ENCODE measurements at regions not wholly inside any gene's neighbourhood (a gene's known extent, or its start where the extent isn't known, plus 50 kb on each side); places are given as distances from the start of the nearest gene placed in this dataset.

GRCh38 chr2:149908726-149909683 is 321.4 kb upstream of the MMADHC start:
- no peak for DNase-seq (ENCODE audit: low read depth)

DNA sequence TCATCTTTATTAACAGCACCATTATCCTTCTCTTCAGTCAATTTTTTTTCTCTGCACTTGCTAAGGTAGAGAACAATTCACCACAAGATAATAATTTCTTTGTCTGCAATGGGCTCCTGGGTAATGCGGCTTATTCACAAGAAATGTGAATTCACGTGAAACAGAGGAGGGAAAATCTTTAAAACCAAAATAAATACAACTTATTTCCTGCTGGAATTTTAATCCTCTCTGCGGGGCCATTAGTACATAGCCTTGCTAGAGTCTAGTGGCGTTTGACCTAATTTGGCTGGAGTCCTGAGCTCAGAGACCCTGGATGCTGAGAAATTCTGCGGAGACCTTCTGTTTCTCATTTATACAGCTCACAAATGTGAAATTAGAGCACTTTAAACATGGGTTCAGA is 319.3 kb upstream of the MMADHC start:
- no peak for DNase-seq (ENCODE audit: low read depth)

- no peak for DNase-seq (ENCODE audit: low read depth)
Measured at GRCh38 chr2:149904352-149905175, 317.0 kb upstream of the MMADHC start.

DNA sequence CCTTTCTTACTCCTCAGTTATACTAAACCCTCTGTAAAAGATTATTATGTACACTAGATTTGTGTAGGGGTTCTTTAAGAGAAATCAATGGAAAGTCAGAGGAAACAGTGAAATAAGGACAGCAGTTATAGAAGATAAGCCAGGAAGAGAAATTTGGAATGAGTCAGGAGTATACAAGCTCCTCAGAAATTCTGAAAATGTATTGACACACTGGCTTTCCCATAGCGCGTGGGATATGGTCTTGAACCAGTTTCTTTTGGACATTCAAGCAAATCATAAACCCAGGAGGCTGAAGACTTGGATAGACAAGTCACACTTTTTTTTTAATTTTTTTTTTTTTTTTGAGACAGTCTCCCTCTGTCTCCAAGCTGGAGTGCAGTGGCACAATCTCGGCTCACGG is 316.1 kb upstream of the MMADHC start:
- DNase-seq (ENCODE audit: low read depth): no peak

DNA sequence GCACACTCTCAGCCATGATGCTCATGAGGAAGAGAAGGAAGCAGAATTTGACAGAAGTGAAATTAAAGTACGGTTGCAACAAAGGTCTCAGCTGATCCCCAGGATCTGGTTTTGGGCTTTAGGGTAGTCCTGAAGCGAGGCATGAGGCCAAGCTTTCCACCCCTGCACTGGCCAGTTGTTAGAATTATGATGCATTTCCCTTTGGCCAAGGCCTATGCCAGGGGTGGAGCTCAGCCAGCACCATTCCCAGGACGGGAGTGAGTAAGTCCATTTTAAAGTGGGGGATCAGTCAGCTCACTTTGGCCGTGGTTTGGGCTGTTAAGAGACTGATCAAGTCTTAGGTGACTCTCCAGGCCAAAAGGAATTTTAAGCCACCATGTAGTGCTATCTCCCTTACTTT is 314.5 kb upstream of the MMADHC start:
- no peak for DNase-seq (ENCODE audit: low read depth)

DNA sequence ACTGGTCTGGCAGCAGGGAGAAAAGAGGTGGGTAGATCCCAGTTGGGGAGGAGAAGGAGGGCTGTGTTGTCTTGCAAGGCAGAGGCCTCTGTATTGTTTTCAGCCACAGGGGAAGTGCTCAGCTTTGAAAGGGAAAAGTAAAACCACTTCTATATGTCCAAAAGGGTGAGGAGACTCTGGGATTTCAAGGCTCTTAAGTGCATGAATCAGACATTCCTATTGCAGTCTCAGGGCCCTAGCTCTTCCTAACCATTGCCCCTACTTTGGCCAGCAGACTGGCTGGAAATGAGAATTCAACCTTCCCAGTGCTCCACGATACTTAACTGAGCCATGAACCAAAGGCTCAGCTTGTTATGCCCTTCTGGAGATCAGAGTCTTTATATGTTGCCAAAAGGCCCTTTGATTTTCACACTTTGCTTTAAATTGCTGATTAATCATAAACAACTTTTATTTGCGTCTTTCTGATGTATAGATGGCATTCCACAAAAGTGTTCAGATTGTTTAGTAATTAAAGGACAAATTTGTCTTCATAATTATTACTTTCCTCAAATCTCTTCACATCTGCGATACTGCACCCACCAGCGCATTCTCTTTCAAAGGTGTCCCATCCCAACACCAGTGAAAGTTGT is 313.8 kb upstream of the MMADHC start:
- no peak for DNase-seq (ENCODE audit: low read depth)

- no peak for DNase-seq (ENCODE audit: low read depth)
Measured at GRCh38 chr2:149899390-149899789, 311.8 kb upstream of the MMADHC start.

DNA sequence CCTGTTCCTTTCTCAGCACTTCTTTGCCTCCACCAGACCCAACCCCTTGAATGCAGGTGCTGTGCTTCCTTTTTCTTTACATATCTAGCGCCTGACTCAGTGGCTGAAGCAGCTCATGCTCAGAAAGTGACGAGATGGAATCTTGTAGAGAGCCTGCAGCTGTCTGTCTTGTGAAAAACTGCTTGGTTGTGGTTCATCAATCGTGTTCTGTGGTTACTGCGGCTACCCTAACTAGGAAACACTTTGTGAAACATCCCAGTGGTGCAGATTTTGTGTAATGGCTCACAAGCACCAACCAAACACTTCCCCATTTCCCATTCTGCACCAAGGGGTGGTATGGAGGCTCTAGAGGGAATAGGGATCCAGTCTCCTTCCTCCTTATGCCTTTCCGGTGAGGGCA is 307.2 kb upstream of the MMADHC start:
- DNase-seq (ENCODE audit: low read depth): no peak

- no peak for DNase-seq (ENCODE audit: low read depth)
Measured at GRCh38 chr2:149894226-149894625, 306.7 kb upstream of the MMADHC start.

GRCh38 chr2:149892563-149892962 is 305.0 kb upstream of the MMADHC start:
- DNase-seq (ENCODE audit: low read depth): no peak

GRCh38 chr2:149885946-149886345 is 298.4 kb upstream of the MMADHC start:
- DNase-seq (ENCODE audit: low read depth): no peak

DNA sequence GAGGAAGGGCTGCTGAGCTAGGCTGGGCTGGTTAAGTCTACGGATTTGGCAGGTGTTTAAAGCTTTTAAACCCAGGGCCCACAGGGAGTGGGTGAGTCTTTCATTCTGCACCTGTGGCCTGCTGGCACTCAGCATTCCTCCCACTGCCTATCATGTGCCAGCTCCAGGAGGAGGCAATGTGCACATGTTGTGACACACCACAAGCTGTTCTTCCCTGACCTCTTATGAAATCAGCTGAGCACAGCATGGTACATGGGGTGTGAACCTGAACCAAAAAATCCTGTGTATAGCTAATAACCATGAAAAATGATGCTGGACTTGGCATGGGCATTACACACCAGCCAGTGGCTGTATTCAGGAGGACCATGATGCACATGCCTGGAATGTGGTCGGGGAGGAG is 297.9 kb upstream of the MMADHC start:
- DNase-seq (ENCODE audit: low read depth): no peak

GRCh38 chr2:149884871-149885270 is 297.3 kb upstream of the MMADHC start:
- no peak for DNase-seq (ENCODE audit: low read depth)

- no peak for DNase-seq (ENCODE audit: low read depth)
Measured at GRCh38 chr2:149877913-149878312, 290.3 kb upstream of the MMADHC start.

GRCh38 chr2:149877074-149877473 is 289.5 kb upstream of the MMADHC start:
- DNase-seq (ENCODE audit: low read depth): no peak

DNA sequence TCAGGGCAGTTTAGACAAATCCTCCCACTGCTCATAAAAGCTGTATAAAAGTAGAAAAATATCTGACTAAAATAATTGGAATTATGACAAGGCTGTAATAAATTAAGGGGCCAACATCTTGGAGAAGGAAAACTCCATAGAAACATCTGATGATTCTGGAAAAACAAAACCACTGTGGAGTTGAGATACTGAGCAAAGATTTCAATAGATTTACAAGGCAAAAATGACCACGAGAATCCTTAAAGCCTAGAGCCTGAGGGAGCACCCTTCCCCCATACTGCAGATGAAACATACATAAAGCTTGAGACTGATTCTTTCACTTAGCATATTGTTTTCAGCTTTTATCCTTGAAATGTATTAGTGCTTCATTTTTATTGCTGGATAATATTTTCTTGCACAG is 286.4 kb upstream of the MMADHC start:
- no peak for DNase-seq (ENCODE audit: low read depth)

DNA sequence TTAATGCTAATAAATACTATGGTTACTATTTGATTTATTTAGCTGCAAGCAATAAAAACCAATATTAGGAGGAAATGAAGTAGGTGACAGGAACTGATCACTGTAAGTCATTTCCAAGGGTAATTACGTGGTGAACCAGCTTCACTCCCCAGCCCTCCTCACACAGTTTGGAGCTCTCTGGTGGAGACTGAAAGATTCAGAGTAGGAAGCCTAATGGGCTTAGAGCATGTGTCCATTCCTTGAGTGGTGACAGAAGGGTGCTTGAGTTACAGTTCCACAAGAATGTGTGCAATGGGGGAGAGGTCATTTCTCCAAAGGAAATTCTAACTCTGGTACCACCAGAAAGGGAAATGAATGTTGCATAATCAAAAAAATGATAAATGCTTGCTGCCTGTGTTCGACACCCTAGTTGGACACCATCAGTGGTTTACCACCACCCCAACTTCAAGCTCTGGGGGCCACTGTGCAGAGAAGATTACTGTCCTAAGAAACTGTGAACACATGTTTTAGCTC is 285.1 kb upstream of the MMADHC start:
- no peak for DNase-seq (ENCODE audit: low read depth)

DNA sequence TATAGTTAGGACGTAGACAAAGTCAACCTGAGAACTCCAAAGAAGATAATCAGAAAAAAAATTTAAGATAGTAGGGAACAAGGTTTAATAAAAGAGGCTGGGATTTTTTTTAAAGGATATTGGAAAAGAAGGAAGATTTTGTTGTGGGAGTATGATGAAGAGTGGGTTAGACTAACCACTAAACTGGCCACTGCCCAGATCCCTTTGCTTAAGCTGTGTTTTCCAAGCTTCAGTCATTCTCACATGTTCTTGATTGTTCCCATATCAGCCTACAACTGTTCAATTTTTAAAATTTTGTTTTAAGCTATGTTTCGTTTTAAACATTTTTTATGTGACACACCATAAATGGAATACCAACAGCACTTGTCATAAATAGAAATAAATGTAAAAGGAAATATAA is 284.5 kb upstream of the MMADHC start:
- DNase-seq (ENCODE audit: low read depth): no peak

DNA sequence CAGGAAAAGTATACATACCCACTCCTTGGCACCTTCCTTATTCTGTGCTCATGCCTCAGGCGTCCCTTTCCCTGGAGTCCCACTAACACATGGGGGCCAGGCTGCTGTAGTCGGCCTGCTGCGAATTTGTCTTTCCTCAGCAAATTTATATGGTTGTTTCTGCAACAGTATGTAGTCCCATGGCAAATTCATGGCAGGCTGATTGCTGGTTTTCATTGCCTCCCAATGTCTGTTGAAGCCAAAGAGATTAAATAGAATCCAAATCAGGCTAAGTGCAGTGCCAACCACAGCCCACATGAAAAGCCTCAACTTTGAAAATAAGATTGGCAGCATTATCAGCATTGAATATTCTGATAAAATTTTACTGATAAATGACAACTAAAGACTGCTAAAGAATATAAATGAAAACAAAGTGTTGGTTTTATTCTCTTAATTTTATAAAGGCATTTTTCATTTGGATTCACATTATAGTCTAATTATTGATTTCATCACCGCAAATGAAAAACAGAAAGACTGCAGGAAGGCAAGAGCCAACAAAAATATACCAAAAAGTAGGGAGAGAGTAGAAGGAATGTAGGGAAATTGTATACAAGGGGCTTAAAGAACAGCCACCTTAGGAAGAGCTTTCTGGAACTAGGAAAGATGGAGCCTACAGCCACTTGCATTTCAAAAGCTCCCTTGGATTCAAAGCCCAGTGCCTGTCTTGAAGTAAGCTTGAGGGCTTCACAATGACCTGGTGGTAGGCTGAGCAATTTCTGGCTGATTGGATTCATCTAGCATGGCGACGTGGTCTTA is 283.7 kb upstream of the MMADHC start:
- DNase-seq (ENCODE audit: low read depth): no peak

GRCh38 chr2:149863227-149863626 is 275.7 kb upstream of the MMADHC start:
- no peak for DNase-seq (ENCODE audit: low read depth)

GRCh38 chr2:149861034-149861433 is 273.5 kb upstream of the MMADHC start:
- no peak for DNase-seq (ENCODE audit: low read depth)
